ENCODE measurements at regions not wholly inside any gene's neighbourhood (a gene's known extent, or its start where the extent isn't known, plus 50 kb on each side); places are given as distances from the start of the nearest gene placed in this dataset.

- TF ChIP-seq CTCF (conservative IDR thresholded peaks at IDR 0.05 in 1 of 2, IDR thresholded peaks at IDR 0.05 in 1 of 2; ENCODE audit: extremely low read depth in 1 of 2, insufficient read depth in 1 of 2, low read depth in 1 of 2, low read length in 2 of 2) (no peak), EZH2 (IDR thresholded peaks at IDR 0.05; ENCODE audit: borderline replicate concordance, low read length) (no peak)
Observed at GRCh38 chr12:3378655-3379054, 112.3 kb upstream of the PRMT8 start.

All from mammary epithelial cell (primary cell).